SK-N-SH (cell line): ENCODE measurements at regions not wholly inside any gene's neighbourhood (a gene's known extent, or its start where the extent isn't known, plus 50 kb on each side); places are given as distances from the start of the nearest gene placed in this dataset.

ENCODE experiments used
- CTCF ChIA-PET: fragments of 300-600, 350-600 bp; formaldehyde crosslinking; extraction: SDS; loops from one replicate; lab custom pipeline; 2021; lab: Yijun Ruan, JAX
- POLR2A ChIA-PET: fragments of 350-600 bp; sonication (Branson Sonifier 250); formaldehyde crosslinking; extraction: SDS; loops from one replicate; lab custom pipeline; 2020; ENCODE audit warnings: antibody characterized with exemption, inconsistent platforms; lab: Yijun Ruan, JAX
- DNase-seq: peaks from one replicate; pipeline ENCODE4 v3.0.0; 2012
- H2AFZ ChIP-seq: fragments of 200-600 bp; sonication (generic); 2 replicates; pipeline ENCODE4 v1.8.1; 2016; ENCODE audit warnings: antibody characterized with exemption, mild to moderate bottlenecking, low read depth
- H3F3A ChIP-seq: fragments of 200-600 bp; sonication (generic); replicated peaks from 2 replicates; pipeline ENCODE3; 2016; ENCODE audit warnings: antibody characterized with exemption, mild to moderate bottlenecking; ENCODE audit not compliant: insufficient read depth
- H3K27ac ChIP-seq, 2 experiments: fragments of 200-500 bp in 1 of 2; fragments of 200-600 bp in 1 of 2; sonication (Bioruptor generic) in 1 of 2; sonication (generic), shearing (Covaris generic) in 1 of 2; 2 replicates each; pipeline versions ENCODE4 v1.5.1 to v1.6.1; 2014 to 2016; ENCODE audit warnings: low read depth in 2 of 2, inconsistent platforms in 1 of 2, low read length in 1 of 2, mild to moderate bottlenecking in 1 of 2, mixed read lengths in 1 of 2
- H3K27me3 ChIP-seq: fragments of 200-600 bp; sonication (generic), shearing (Covaris generic); 2 replicates; pipeline ENCODE4 v1.6.1; 2016; ENCODE audit warnings: mixed run types; ENCODE audit not compliant: insufficient read depth
- H3K36me3 ChIP-seq, 2 experiments: fragments of 200-500 bp in 1 of 2; fragments of 200-600 bp in 1 of 2; sonication (Bioruptor generic) in 1 of 2; sonication (generic) in 1 of 2; replicated peaks in 1 of 2; 2 replicates each; pipeline versions ENCODE3 to v1.5.1; 2014 to 2016; ENCODE audit warnings: low read length in 1 of 2, mild to moderate bottlenecking in 1 of 2; ENCODE audit not compliant: insufficient read depth in 2 of 2, control insufficient read depth in 1 of 2
- H3K4me1 ChIP-seq, 2 experiments: fragments of 200-500 bp in 1 of 2; fragments of 200-600 bp in 1 of 2; sonication (Bioruptor generic) in 1 of 2; sonication (generic), shearing (Covaris generic) in 1 of 2; 2 replicates each; pipeline versions ENCODE4 v1.5.1 to v1.6.1; 2014 to 2016; ENCODE audit warnings: low read depth in 1 of 2, low read length in 1 of 2, mixed run types in 1 of 2; ENCODE audit not compliant: insufficient read depth in 2 of 2, control insufficient read depth in 1 of 2
- H3K4me2 ChIP-seq: fragments of 200-600 bp; sonication (generic), shearing (Covaris generic); 2 replicates; pipeline ENCODE4 v1.6.1; 2017; ENCODE audit warnings: mixed run types
- H3K4me3 ChIP-seq, 2 experiments: fragments of 200-500 bp in 1 of 2; fragments of 200-600 bp in 1 of 2; sonication (Bioruptor generic) in 1 of 2; sonication (generic), shearing (Covaris generic) in 1 of 2; 2 replicates each; pipeline versions ENCODE4 v1.5.1 to v1.8.1; 2014 to 2016; ENCODE audit warnings: low read depth in 2 of 2, inconsistent platforms in 1 of 2, low read length in 1 of 2, mild to moderate bottlenecking in 1 of 2, mixed read lengths in 1 of 2, moderate library complexity in 1 of 2
- H3K79me2 ChIP-seq: fragments of 200-600 bp; sonication (generic); 2 replicates; pipeline ENCODE4 v1.8.1; 2017; ENCODE audit warnings: mild to moderate bottlenecking; ENCODE audit not compliant: insufficient read depth
- H3K9ac ChIP-seq: fragments of 200-600 bp; sonication (generic); 2 replicates; pipeline ENCODE4 v1.6.1; 2017; ENCODE audit warnings: mixed run types
- H3K9me2 ChIP-seq: fragments of 200-600 bp; sonication (generic); 2 replicates; pipeline ENCODE4 v1.6.1; 2017; ENCODE audit warnings: mixed run types
- H3K9me3 ChIP-seq: fragments of 200-600 bp; sonication (generic); 2 replicates; pipeline ENCODE4 v1.6.1; 2017; ENCODE audit warnings: mixed run types, mild to moderate bottlenecking, moderate library complexity
- H4K20me1 ChIP-seq: fragments of 200-600 bp; sonication (generic); 2 replicates; pipeline ENCODE4 v1.6.1; 2017; ENCODE audit warnings: mild to moderate bottlenecking, mixed run types; ENCODE audit not compliant: insufficient read depth
- CHD2 ChIP-seq: fragments of 150-350 bp; IDR thresholded peaks from 2 replicates; pipeline ENCODE4 v1.6.1; 2018; ENCODE audit warnings: low read length; ENCODE audit not compliant: partially characterized antibody
- EP300 ChIP-seq, 2 experiments: IDR thresholded peaks; 2 replicates each; pipeline versions ENCODE4 v1.4.0 to v1.6.1; 2012; ENCODE audit warnings: borderline replicate concordance in 1 of 2, low read depth in 1 of 2, low read length in 1 of 2
- FOSL2 ChIP-seq: IDR thresholded peaks from 2 replicates; pipeline ENCODE4 v1.4.0; 2012; ENCODE audit warnings: low read depth, mild to moderate bottlenecking, moderate library complexity, borderline replicate concordance
- FOXM1 ChIP-seq: IDR thresholded peaks from 2 replicates; pipeline ENCODE4 v1.4.0; 2012; ENCODE audit warnings: low read depth, mild to moderate bottlenecking
- IRF3 ChIP-seq: fragments of 150-350 bp; IDR thresholded peaks from 2 replicates; pipeline ENCODE4 v1.6.1; 2016; ENCODE audit warnings: mild to moderate bottlenecking, low read depth, low read length
- MEF2A ChIP-seq: IDR thresholded peaks from 2 replicates; pipeline ENCODE4 v1.4.0; 2012; ENCODE audit warnings: low read depth, borderline replicate concordance
- RFX5 ChIP-seq: IDR thresholded peaks from 2 replicates; pipeline ENCODE4 v1.6.1; 2012; ENCODE audit warnings: mild to moderate bottlenecking, improper control_type of control experiment, low read length
- RXRA ChIP-seq: IDR thresholded peaks from 2 replicates; pipeline ENCODE4 v1.4.0; 2012; ENCODE audit warnings: low read depth, mild to moderate bottlenecking, borderline replicate concordance
- TAF1 ChIP-seq: IDR thresholded peaks from 2 replicates; pipeline ENCODE4 v1.6.1; 2012; ENCODE audit warnings: low read depth, mild to moderate bottlenecking, low read length, moderate library complexity, borderline replicate concordance
- TEAD4 ChIP-seq: IDR thresholded peaks from 2 replicates; pipeline ENCODE4 v1.4.0; 2012; ENCODE audit warnings: mild to moderate bottlenecking, borderline replicate concordance; ENCODE audit not compliant: insufficient read depth
- USF1 ChIP-seq: IDR thresholded peaks from 2 replicates; pipeline ENCODE4 v1.4.0; 2012; ENCODE audit warnings: low read depth, borderline replicate concordance
- ZBTB33 ChIP-seq: IDR thresholded peaks from 2 replicates; pipeline ENCODE4 v1.4.0; 2012; ENCODE audit warnings: low read depth, borderline replicate concordance
- WGBS: methylation state at CpG from one replicate; pipeline ENCODE4 v1.1.6; 2017; ENCODE audit warnings: low lambda C conversion rate; 5-methylcytosine and 5-hydroxymethylcytosine counted together

- TF ChIP-seq RFX5, result no peak
- TF ChIP-seq FOXM1, result no peak
- no peak for TF ChIP-seq IRF3
- TF ChIP-seq EP300 (IDR thresholded peaks at IDR 0.05; ENCODE audit: borderline replicate concordance in 1 of 2, low read depth in 1 of 2, low read length in 1 of 2), result no peak
Measured at GRCh38 chr2:8229546-8229986, 452.3 kb upstream of the ID2 start (continued).

- CTCF ChIA-PET, result no interaction called here
- WGBS, result 48% methylated on average over 1 of the region's 1 CpG
- no peaks in the 10 kb centered on the region for H3F3A ChIP-seq
Measured at GRCh38 chr2:8230466-8230865, 451.4 kb upstream of the ID2 start.

More at GRCh38 chr2:8230466-8230865, 451.4 kb upstream of the ID2 start:
- H3K4me3 ChIP-seq, result no peak overlapping the region
- H2AFZ ChIP-seq, result no peak overlapping the region
- POLR2A ChIA-PET, result no interaction called here
- no peaks in the 10 kb centered on the region for H3K27me3 ChIP-seq
- H4K20me1 ChIP-seq, result no peaks in the 10 kb centered on the region
- H3K79me2 ChIP-seq, result no peaks in the 10 kb centered on the region
- peaks cover 0 to 7% of the 10 kb centered on the region in 2 experiments; a peak in 3 of 4 replicates for H3K4me1 ChIP-seq
- TF ChIP-seq USF1 (no peak), ZBTB33 (no peak), TEAD4 (no peak), CHD2 (no peak), RXRA (no peak), FOSL2 (no peak), TAF1 (no peak), MEF2A (no peak)
- no peak overlapping the region for H3K9ac ChIP-seq
- H3K9me3 ChIP-seq, result no peaks in the 10 kb centered on the region
- H3K27ac ChIP-seq, result no peak overlapping the region
- no peak for DNase-seq
- H3K9me2 ChIP-seq, result no peaks in the 10 kb centered on the region
- peaks cover 0 to 3% of the 10 kb centered on the region in 2 experiments for H3K36me3 ChIP-seq
- H3K4me2 ChIP-seq, result no peak overlapping the region
